GM12878 (cell line): ENCODE measurements at regions not wholly inside any gene's neighbourhood (a gene's known extent, or its start where the extent isn't known, plus 50 kb on each side); places are given as distances from the start of the nearest gene placed in this dataset.
"Not testable (repeated sequence)": the region's sequence is repeated elsewhere in the genome, so short reads cannot be mapped to it uniquely, and the experiment has no call there.

ENCODE experiments used
- JUNB ChIP-seq: IDR thresholded peaks from 2 replicates; pipeline ENCODE4 v1.6.1; 2016; ENCODE audit warnings: antibody characterized with exemption, mild to moderate bottlenecking
- RFX5 ChIP-seq: IDR thresholded peaks from 2 replicates; pipeline ENCODE4 v1.6.1; 2011; ENCODE audit warnings: low read depth, low read length, improper control_type of control experiment
- SIN3A ChIP-seq: IDR thresholded peaks from 2 replicates; pipeline ENCODE4 v1.6.1; 2012; ENCODE audit warnings: low read depth, low read length, improper control_type of control experiment
- SUZ12 ChIP-seq: fragments of 200-600 bp; sonication (generic); IDR thresholded peaks from one replicate; pipeline ENCODE4 v1.6.1; 2018; ENCODE audit warnings: antibody characterized with exemption, mild to moderate bottlenecking; ENCODE audit not compliant: unreplicated experiment
- TAF1 ChIP-seq: IDR thresholded peaks from 2 replicates; pipeline ENCODE4 v1.6.1; 2011; ENCODE audit warnings: mild to moderate bottlenecking, low read depth, low read length, borderline replicate concordance
- TF ChIP-seq, protein P1 (sequence below): fragments of 450-650 bp; formaldehyde crosslinking; IDR thresholded peaks from 2 replicates; pipeline ENCODE4 v1.5.0; 2022; ENCODE audit warnings: mild to moderate bottlenecking, missing genetic modification characterization
- TF ChIP-seq, protein P2 (sequence below), 3 experiments: IDR thresholded peaks in 2 of 3; conservative IDR thresholded peaks in 1 of 3; 2 replicates each; pipeline ENCODE4 v1.5.1; 2011; ENCODE audit warnings: low read depth in 3 of 3, low read length in 3 of 3, mild to moderate bottlenecking in 3 of 3, control low read depth in 2 of 3, moderate library complexity in 2 of 3, inconsistent platforms in 1 of 3, mixed read lengths in 1 of 3; ENCODE audit not compliant: control insufficient read depth in 2 of 3, insufficient read depth in 1 of 3; ENCODE audit errors: extremely low read depth in 1 of 3

- TF ChIP-seq RFX5, TAF1, JUNB, SUZ12, SIN3A: not testable (repeated sequence)
- TF ChIP-seq, protein P1, sequence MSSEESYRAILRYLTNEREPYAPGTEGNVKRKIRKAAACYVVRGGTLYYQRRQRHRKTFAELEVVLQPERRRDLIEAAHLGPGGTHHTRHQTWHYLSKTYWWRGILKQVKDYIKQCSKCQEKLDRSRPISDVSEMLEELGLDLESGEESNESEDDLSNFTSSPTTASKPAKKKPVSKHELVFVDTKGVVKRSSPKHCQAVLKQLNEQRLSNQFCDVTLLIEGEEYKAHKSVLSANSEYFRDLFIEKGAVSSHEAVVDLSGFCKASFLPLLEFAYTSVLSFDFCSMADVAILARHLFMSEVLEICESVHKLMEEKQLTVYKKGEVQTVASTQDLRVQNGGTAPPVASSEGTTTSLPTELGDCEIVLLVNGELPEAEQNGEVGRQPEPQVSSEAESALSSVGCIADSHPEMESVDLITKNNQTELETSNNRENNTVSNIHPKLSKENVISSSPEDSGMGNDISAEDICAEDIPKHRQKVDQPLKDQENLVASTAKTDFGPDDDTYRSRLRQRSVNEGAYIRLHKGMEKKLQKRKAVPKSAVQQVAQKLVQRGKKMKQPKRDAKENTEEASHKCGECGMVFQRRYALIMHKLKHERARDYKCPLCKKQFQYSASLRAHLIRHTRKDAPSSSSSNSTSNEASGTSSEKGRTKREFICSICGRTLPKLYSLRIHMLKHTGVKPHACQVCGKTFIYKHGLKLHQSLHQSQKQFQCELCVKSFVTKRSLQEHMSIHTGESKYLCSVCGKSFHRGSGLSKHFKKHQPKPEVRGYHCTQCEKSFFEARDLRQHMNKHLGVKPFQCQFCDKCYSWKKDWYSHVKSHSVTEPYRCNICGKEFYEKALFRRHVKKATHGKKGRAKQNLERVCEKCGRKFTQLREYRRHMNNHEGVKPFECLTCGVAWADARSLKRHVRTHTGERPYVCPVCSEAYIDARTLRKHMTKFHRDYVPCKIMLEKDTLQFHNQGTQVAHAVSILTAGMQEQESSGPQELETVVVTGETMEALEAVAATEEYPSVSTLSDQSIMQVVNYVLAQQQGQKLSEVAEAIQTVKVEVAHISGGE (CRISPR knock-in tag): not testable (repeated sequence)
- TF ChIP-seq, protein P2, sequence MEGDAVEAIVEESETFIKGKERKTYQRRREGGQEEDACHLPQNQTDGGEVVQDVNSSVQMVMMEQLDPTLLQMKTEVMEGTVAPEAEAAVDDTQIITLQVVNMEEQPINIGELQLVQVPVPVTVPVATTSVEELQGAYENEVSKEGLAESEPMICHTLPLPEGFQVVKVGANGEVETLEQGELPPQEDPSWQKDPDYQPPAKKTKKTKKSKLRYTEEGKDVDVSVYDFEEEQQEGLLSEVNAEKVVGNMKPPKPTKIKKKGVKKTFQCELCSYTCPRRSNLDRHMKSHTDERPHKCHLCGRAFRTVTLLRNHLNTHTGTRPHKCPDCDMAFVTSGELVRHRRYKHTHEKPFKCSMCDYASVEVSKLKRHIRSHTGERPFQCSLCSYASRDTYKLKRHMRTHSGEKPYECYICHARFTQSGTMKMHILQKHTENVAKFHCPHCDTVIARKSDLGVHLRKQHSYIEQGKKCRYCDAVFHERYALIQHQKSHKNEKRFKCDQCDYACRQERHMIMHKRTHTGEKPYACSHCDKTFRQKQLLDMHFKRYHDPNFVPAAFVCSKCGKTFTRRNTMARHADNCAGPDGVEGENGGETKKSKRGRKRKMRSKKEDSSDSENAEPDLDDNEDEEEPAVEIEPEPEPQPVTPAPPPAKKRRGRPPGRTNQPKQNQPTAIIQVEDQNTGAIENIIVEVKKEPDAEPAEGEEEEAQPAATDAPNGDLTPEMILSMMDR (IDR thresholded peaks at IDR 0.05 in 2 of 3, conservative IDR thresholded peaks at IDR 0.05 in 1 of 3; ENCODE audit: control insufficient read depth in 2 of 3, extremely low read depth in 1 of 3, insufficient read depth in 1 of 3, low read depth in 3 of 3, low read length in 3 of 3): not testable (repeated sequence)
These were observed 486.1 kb upstream of the SALL3 start for GRCh38 chr18:78493490-78493889.
